Brain microvascular endothelial cell (primary cell): ENCODE measurements at regions not wholly inside any gene's neighbourhood (a gene's known extent, or its start where the extent isn't known, plus 50 kb on each side); places are given as distances from the start of the nearest gene placed in this dataset.

ENCODE experiments used
- DNase-seq: peaks from one replicate; pipeline ENCODE4 v3.0.0-alpha.2; 2020
- H3K27ac ChIP-seq: fragments of 250-450 bp; sonication (Bioruptor Pico); 2 replicates; pipeline ENCODE4 v1.5.1; 2020; ENCODE audit warnings: mild to moderate bottlenecking, moderate library complexity
- H3K27me3 ChIP-seq: fragments of 250-450 bp; sonication (Bioruptor Pico); replicated peaks from 2 replicates; pipeline ENCODE4 v1.5.1; 2020; ENCODE audit warnings: mild to moderate bottlenecking
- H3K36me3 ChIP-seq: fragments of 250-450 bp; sonication (Bioruptor Pico); replicated peaks from 2 replicates; pipeline ENCODE4 v1.5.1; 2020; ENCODE audit warnings: mild to moderate bottlenecking
- H3K4me3 ChIP-seq: 2 replicates; pipeline ENCODE4 v1.5.1; 2011; ENCODE audit warnings: low read depth, mild to moderate bottlenecking, control low read depth, low read length, moderate library complexity
- in situ Hi-C: cut with HindIII; loops from 2 replicates; pipeline ENCODE4 v1.10.0; 2017; ENCODE audit warnings: low sequenced_read_pairs, low pct_ligation_motif_present
- TF ChIP-seq, protein P1 (sequence below): IDR thresholded peaks from 2 replicates; pipeline ENCODE4 v1.5.1; 2011; ENCODE audit warnings: low read depth, mild to moderate bottlenecking, moderate library complexity, low read length, control low read depth, inconsistent platforms; ENCODE audit errors: missing control alignments

DNA sequence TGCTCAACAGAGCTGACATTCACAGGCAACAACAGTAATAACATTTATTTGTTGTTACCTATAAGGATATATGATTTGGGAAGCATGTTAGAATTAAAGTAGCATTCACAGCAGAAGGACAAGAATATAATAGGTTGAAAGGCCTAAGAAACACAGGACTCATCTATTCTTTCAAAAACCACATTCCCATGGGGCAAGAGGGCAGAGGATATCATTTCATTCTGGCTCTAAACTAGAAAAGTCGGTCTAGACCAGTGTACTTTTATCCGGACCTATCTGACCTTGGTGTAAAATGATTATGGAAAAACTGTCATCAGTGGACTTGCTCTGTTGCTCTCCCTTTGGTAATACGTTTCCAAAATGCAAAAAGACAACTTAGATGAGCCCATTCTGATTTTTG is 914.7 kb upstream of the CITED2 start:
- no peaks in the 10 kb centered on the region for H3K36me3 ChIP-seq

DNA sequence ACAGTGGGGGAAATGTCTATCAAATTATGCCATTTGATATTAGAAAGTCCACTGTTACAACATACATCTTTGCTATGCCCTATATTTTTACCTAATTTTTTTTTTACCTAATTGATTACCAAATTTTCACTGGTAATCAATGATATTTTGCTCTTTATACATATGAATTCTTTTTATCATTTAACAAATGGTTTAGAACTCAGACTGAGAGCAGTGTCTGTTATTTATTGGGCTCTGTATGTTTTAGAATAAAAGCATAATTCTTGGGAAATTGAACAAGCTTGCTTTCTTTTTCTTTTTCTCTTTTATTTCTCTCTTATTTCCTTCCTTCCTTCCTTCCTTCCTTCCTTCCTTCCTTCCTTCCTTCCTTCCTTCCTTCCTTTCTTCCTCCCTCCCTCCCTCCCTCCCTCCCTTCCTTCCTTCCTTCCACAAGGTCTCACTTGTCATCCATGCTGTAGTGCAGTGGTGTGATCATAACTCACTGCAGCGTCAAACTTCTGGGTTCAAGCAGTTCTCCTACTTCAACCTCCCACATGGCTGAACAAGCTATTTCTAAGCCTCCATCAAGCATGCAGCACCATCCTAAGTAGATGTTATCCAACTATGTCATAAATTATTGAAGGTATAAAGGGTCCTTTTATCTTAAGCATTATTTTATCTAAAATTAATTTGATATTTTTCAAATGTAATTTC is 911.7 kb upstream of the CITED2 start:
- H3K36me3 ChIP-seq: no peaks in the 10 kb centered on the region
- H3K27ac ChIP-seq: no peak overlapping the region
- no peak overlapping the region for H3K4me3 ChIP-seq
- DNase-seq: no peak
- in situ Hi-C loops: no loop called here
- no peaks in the 10 kb centered on the region for H3K27me3 ChIP-seq
- TF ChIP-seq, protein P1, sequence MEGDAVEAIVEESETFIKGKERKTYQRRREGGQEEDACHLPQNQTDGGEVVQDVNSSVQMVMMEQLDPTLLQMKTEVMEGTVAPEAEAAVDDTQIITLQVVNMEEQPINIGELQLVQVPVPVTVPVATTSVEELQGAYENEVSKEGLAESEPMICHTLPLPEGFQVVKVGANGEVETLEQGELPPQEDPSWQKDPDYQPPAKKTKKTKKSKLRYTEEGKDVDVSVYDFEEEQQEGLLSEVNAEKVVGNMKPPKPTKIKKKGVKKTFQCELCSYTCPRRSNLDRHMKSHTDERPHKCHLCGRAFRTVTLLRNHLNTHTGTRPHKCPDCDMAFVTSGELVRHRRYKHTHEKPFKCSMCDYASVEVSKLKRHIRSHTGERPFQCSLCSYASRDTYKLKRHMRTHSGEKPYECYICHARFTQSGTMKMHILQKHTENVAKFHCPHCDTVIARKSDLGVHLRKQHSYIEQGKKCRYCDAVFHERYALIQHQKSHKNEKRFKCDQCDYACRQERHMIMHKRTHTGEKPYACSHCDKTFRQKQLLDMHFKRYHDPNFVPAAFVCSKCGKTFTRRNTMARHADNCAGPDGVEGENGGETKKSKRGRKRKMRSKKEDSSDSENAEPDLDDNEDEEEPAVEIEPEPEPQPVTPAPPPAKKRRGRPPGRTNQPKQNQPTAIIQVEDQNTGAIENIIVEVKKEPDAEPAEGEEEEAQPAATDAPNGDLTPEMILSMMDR: no peak

More for the DNA sequence above, 914.7 kb upstream of the CITED2 start:
- no peak for DNase-seq
- Histone ChIP-seq H3K27me3 (no peaks in the 10 kb centered on the region), H3K4me3 (no peak overlapping the region), H3K27ac (no peak overlapping the region)
- TF ChIP-seq, protein P1: no peak
- in situ Hi-C loops: no loop called here

DNA sequence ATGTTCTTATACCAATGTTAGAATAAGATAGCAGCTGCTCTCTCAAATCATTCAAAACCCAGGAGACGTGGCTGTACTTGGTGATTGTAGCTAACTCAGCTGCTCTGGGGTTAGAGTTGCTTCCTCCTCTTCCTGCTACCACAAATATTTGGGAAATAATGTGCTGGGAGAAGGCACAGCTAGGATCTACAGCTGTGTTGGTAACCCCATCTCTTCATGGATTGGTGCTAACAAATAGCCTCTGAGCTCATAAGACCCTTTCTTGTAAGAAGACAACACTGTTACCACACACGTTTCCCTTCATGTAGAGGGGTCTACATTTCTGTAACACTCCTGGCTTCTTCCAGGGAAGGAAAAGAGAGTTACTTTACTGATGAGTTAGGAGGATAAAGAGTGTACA is 911.0 kb upstream of the CITED2 start:
- no peak overlapping the region for H3K4me3 ChIP-seq
- in situ Hi-C loops: no loop called here
- H3K36me3 ChIP-seq: no peaks in the 10 kb centered on the region
- TF ChIP-seq, protein P1: no peak
- DNase-seq: no peak
- no peaks in the 10 kb centered on the region for H3K27me3 ChIP-seq
- no peak overlapping the region for H3K27ac ChIP-seq

DNA sequence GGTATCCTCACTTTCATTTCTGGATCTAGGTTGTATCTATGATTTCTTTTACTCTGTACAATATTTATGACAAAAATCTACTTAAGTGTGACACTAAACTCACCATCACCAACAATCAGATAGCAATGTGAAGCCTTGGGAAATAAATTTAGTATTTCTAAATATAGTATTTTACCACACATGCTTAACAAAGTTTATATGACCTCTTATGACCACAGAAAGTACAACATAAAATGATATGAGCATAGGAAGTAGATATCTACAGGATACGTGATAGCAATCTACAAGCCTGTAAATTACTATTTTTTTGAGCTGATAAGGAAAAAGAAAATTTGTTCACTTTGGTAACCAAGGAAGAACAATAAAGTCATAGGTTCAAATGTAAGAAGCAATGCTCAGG is 910.4 kb upstream of the CITED2 start:
- in situ Hi-C loops: no loop called here
- H3K27ac ChIP-seq: no peak overlapping the region
- H3K27me3 ChIP-seq: no peaks in the 10 kb centered on the region
- DNase-seq: no peak
- H3K36me3 ChIP-seq: no peaks in the 10 kb centered on the region
- no peak overlapping the region for H3K4me3 ChIP-seq
- TF ChIP-seq, protein P1: no peak

DNA sequence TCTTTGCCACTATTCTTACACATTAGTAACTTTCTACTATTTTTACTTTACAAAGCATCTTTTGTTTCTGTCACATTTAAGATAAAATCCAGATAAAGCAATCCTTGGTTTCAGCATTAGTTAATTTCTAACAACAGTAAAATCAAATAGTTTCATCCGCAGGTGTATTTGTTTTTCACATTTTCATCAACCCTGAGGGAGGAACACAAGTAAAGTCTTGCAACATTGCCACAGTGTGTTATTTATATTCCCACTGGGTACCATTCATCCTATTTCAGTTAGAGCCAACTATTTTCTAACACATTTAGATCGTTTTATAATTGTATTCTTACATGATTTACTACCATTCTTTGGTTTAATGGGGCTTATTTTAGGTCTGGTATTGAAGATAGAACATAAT is 908.7 kb upstream of the CITED2 start:
- Histone ChIP-seq H3K27me3 (no peaks in the 10 kb centered on the region), H3K36me3 (no peaks in the 10 kb centered on the region), H3K4me3 (no peak overlapping the region), H3K27ac (no peak overlapping the region)
- no peak for DNase-seq
- in situ Hi-C loops: no loop called here
- TF ChIP-seq, protein P1: no peak

DNA sequence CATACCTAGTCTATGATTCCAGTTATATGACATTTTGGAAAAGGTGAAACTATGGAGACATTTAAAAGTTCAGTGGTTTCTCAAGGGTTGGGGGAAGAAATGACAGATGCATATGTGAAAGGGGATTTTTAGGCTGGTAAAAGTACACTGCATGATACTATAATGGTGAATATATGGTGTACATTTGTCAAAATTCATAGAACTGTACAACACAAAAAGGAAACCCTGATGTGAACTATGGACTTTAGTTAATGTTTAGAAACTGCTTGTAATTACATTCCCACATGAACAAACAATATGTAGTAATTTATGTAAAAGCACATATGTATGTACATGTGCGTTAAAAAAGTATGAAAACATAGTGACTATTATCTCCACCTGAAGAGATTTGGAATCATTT is 907.3 kb upstream of the CITED2 start:
- no peak overlapping the region for H3K4me3 ChIP-seq
- in situ Hi-C loops: no loop called here
- no peak overlapping the region for H3K27ac ChIP-seq
- H3K36me3 ChIP-seq: no peaks in the 10 kb centered on the region
- no peak for DNase-seq
- TF ChIP-seq, protein P1: no peak
- no peaks in the 10 kb centered on the region for H3K27me3 ChIP-seq
